Ishikawa (cell line): ENCODE measurements at regions not wholly inside any gene's neighbourhood (a gene's known extent, or its start where the extent isn't known, plus 50 kb on each side); places are given as distances from the start of the nearest gene placed in this dataset.

Experiments
- CEBPB ChIP-seq: IDR thresholded peaks from 2 replicates; pipeline ENCODE4 v1.6.1; 2012
- CREB1 ChIP-seq: IDR thresholded peaks from 2 replicates; pipeline ENCODE4 v1.6.1; 2012; ENCODE audit warnings: low read depth
- EGR1 ChIP-seq: IDR thresholded peaks from 2 replicates; pipeline ENCODE4 v1.6.1; 2012
- EP300 ChIP-seq: IDR thresholded peaks from 2 replicates; pipeline ENCODE4 v1.6.1; 2012; ENCODE audit warnings: borderline replicate concordance
- FOXM1 ChIP-seq: IDR thresholded peaks from 2 replicates; pipeline ENCODE4 v1.6.1; 2012; ENCODE audit warnings: low read depth, borderline replicate concordance
- NFIC ChIP-seq: IDR thresholded peaks from 2 replicates; pipeline ENCODE4 v1.6.1; 2012
- RAD21 ChIP-seq: IDR thresholded peaks from 2 replicates; pipeline ENCODE4 v1.6.1; 2012; ENCODE audit warnings: low read depth
- TAF1 ChIP-seq: IDR thresholded peaks from 2 replicates; pipeline ENCODE4 v1.6.1; 2012; ENCODE audit warnings: low read depth, mild to moderate bottlenecking
- TCF12 ChIP-seq: IDR thresholded peaks from 2 replicates; pipeline ENCODE4 v1.6.1; 2012; ENCODE audit warnings: low read depth
- TEAD4 ChIP-seq: IDR thresholded peaks from 2 replicates; pipeline ENCODE4 v1.6.1; 2012
- YY1 ChIP-seq: IDR thresholded peaks from 2 replicates; pipeline ENCODE4 v1.6.1; 2012; ENCODE audit warnings: low read depth
- ZBTB7A ChIP-seq: IDR thresholded peaks from 2 replicates; pipeline ENCODE4 v1.6.1; 2012; ENCODE audit warnings: low read depth
- TF ChIP-seq, protein P1 (sequence below): IDR thresholded peaks from 2 replicates; pipeline ENCODE4 v1.6.1; 2012
- TF ChIP-seq, protein P2 (sequence below): IDR thresholded peaks from 2 replicates; pipeline ENCODE4 v1.6.1; 2012; ENCODE audit warnings: low read depth, mild to moderate bottlenecking
- TF ChIP-seq, protein P3 (sequence below): IDR thresholded peaks from 2 replicates; pipeline ENCODE4 v1.6.1; 2012

GRCh38 chr9:109830545-109830944, 50.5 kb downstream of the PALM2AKAP2 start:
- no peak for TF ChIP-seq TEAD4
- TF ChIP-seq FOXM1: no peak

DNA sequence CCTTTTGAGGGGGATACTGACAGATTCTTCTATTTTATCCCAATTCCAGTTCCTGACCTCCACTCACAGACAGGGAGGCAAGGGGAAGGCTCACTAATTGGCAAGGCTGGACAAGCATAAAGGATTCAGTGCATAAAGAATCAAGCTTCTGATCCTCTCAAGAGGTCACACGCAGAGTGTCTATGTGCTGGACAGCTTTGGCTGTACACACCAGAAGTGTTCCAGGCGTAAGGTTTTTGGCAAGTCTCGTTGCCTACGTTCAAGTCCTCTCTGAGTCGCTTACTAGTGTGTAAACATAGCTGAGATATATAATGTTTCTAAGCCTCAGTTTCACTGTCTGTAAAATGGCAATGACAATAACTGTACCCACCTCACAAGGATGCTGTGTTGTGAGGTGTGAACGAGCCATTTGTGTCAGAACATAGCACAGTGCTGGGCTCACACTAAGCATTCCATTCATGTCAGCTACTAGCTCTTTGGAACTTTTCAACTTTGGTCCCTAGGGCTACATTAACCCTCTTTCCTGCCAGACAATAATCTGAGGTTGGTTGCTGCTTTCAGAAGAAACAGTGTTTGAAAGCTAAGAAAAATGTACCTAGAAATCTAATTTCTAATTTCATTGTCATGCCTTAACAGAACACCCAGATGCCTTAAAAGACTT, 52.1 kb downstream of the PALM2AKAP2 start:
- TF ChIP-seq CREB1: no peak
- TF ChIP-seq EP300: no peak
- no peak for TF ChIP-seq CEBPB
- TF ChIP-seq, protein P1, sequence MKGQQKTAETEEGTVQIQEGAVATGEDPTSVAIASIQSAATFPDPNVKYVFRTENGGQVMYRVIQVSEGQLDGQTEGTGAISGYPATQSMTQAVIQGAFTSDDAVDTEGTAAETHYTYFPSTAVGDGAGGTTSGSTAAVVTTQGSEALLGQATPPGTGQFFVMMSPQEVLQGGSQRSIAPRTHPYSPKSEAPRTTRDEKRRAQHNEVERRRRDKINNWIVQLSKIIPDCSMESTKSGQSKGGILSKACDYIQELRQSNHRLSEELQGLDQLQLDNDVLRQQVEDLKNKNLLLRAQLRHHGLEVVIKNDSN: no peak
- TF ChIP-seq TAF1: no peak
- TF ChIP-seq ZBTB7A: no peak
- no peak for TF ChIP-seq EGR1
- no peak for TF ChIP-seq NFIC
- TF ChIP-seq TEAD4: no peak
- TF ChIP-seq, protein P2, sequence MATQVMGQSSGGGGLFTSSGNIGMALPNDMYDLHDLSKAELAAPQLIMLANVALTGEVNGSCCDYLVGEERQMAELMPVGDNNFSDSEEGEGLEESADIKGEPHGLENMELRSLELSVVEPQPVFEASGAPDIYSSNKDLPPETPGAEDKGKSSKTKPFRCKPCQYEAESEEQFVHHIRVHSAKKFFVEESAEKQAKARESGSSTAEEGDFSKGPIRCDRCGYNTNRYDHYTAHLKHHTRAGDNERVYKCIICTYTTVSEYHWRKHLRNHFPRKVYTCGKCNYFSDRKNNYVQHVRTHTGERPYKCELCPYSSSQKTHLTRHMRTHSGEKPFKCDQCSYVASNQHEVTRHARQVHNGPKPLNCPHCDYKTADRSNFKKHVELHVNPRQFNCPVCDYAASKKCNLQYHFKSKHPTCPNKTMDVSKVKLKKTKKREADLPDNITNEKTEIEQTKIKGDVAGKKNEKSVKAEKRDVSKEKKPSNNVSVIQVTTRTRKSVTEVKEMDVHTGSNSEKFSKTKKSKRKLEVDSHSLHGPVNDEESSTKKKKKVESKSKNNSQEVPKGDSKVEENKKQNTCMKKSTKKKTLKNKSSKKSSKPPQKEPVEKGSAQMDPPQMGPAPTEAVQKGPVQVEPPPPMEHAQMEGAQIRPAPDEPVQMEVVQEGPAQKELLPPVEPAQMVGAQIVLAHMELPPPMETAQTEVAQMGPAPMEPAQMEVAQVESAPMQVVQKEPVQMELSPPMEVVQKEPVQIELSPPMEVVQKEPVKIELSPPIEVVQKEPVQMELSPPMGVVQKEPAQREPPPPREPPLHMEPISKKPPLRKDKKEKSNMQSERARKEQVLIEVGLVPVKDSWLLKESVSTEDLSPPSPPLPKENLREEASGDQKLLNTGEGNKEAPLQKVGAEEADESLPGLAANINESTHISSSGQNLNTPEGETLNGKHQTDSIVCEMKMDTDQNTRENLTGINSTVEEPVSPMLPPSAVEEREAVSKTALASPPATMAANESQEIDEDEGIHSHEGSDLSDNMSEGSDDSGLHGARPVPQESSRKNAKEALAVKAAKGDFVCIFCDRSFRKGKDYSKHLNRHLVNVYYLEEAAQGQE: no peak
- TF ChIP-seq, protein P3, sequence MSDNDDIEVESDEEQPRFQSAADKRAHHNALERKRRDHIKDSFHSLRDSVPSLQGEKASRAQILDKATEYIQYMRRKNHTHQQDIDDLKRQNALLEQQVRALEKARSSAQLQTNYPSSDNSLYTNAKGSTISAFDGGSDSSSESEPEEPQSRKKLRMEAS: no peak
- no peak for TF ChIP-seq FOXM1
- TF ChIP-seq RAD21: no peak
- TF ChIP-seq YY1: no peak
- TF ChIP-seq TCF12: no peak

DNA sequence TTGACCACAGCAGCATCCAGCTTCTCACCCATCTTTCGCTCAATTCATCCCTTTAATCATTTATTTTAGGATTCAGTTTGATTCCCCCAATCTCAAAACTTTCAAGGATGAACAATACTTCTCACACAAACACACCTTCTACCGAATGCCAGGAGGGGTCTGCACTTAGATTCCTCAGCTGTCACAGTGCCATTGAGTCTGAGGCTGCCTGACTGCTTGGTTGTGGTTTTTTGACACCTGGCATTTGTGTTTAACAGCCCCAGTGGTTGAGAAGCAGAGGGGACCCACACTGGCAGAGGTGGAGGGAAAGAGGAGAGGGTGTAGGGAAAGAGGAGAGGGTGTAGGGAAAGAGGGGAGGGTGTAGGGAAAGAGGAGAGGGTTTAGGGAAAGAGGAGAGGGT, 54.9 kb downstream of the PALM2AKAP2 start:
- TF ChIP-seq FOXM1: no peak
- TF ChIP-seq, protein P3: no peak
- no peak for TF ChIP-seq RAD21
- no peak for TF ChIP-seq EGR1
- no peak for TF ChIP-seq EP300
- TF ChIP-seq, protein P1: no peak
- no peak for TF ChIP-seq CEBPB
- no peak for TF ChIP-seq TEAD4
- no peak for TF ChIP-seq TAF1
- no peak for TF ChIP-seq ZBTB7A
- TF ChIP-seq, protein P2: no peak

GRCh38 chr9:109843641-109844040, 63.6 kb downstream of the PALM2AKAP2 start:
- no peak for TF ChIP-seq EGR1
- no peak for TF ChIP-seq TEAD4

DNA sequence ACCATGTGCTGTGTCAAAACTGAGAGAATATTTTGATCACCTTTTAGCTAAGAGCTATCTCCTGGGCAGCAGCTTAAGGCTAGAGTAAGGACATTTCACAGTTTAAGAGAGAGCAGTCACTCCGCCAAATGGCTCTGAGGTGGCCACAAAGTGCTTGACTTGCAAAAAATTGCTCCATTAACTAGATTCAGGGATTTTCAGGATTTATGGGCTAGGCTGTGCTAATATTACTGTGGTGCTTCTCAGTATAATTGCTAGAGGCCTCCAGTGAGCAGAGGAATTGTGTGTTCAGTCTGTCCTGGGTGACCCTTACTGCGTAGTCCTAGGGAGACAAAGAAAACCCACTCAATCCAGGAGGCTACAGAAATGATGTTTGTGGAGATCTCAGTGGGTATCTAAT, 65.2 kb downstream of the PALM2AKAP2 start:
- TF ChIP-seq EGR1: no peak
- TF ChIP-seq TAF1: no peak
- no peak for TF ChIP-seq RAD21
- no peak for TF ChIP-seq ZBTB7A
- TF ChIP-seq, protein P2: no peak
- TF ChIP-seq, protein P3: no peak
- no peak for TF ChIP-seq TEAD4
- TF ChIP-seq YY1: no peak
- no peak for TF ChIP-seq NFIC
- TF ChIP-seq CEBPB: no peak
- TF ChIP-seq FOXM1: no peak
- TF ChIP-seq, protein P1: no peak
- no peak for TF ChIP-seq EP300
- no peak for TF ChIP-seq CREB1
- no peak for TF ChIP-seq TCF12
